ENCODE measurements at regions not wholly inside any gene's neighbourhood (a gene's known extent, or its start where the extent isn't known, plus 50 kb on each side); places are given as distances from the start of the nearest gene placed in this dataset.

- no peak overlapping the region for H3K4me3 ChIP-seq (ENCODE audit: control insufficient read depth, low read depth, low read length)
- TF ChIP-seq CTCF (conservative IDR thresholded peaks at IDR 0.05; ENCODE audit: control insufficient read depth, insufficient read depth, low read depth, low read length) = no peak
- no peak for DNase-seq (ENCODE audit: low read depth)
Measured at GRCh38 chr6:80667006-80667405, 560.5 kb downstream of the BCKDHB start.

- DNase-seq (ENCODE audit: low read depth) = no peak
- TF ChIP-seq CTCF (conservative IDR thresholded peaks at IDR 0.05; ENCODE audit: control insufficient read depth, insufficient read depth, low read depth, low read length) = no peak
- H3K4me3 ChIP-seq (ENCODE audit: control insufficient read depth, low read depth, low read length) = no peak overlapping the region
Measured at GRCh38 chr6:80658926-80659325, 552.5 kb downstream of the BCKDHB start.

GRCh38 chr6:80647156-80647555, 540.7 kb downstream of the BCKDHB start:
- TF ChIP-seq CTCF (conservative IDR thresholded peaks at IDR 0.05; ENCODE audit: control insufficient read depth, insufficient read depth, low read depth, low read length) = no peak
- no peak overlapping the region for H3K4me3 ChIP-seq (ENCODE audit: control insufficient read depth, low read depth, low read length)
- no peak for DNase-seq (ENCODE audit: low read depth)

- TF ChIP-seq CTCF (conservative IDR thresholded peaks at IDR 0.05; ENCODE audit: control insufficient read depth, insufficient read depth, low read depth, low read length) = no peak
- no peak overlapping the region for H3K4me3 ChIP-seq (ENCODE audit: control insufficient read depth, low read depth, low read length)
- DNase-seq (ENCODE audit: low read depth) = no peak
Measured at GRCh38 chr6:80643881-80644280, 537.4 kb downstream of the BCKDHB start.

GRCh38 chr6:80642452-80642851, 536.0 kb downstream of the BCKDHB start:
- peak; percentile 72 for DNase-seq (ENCODE audit: low read depth)
- no peak for TF ChIP-seq CTCF (conservative IDR thresholded peaks at IDR 0.05; ENCODE audit: control insufficient read depth, insufficient read depth, low read depth, low read length)
- H3K4me3 ChIP-seq (ENCODE audit: control insufficient read depth, low read depth, low read length) = no peak overlapping the region

GRCh38 chr6:80641591-80641990, 535.1 kb downstream of the BCKDHB start:
- TF ChIP-seq CTCF (conservative IDR thresholded peaks at IDR 0.05; ENCODE audit: control insufficient read depth, insufficient read depth, low read depth, low read length) = no peak
- no peak overlapping the region for H3K4me3 ChIP-seq (ENCODE audit: control insufficient read depth, low read depth, low read length)
- DNase-seq (ENCODE audit: low read depth) = peak; percentile 23

- no peak overlapping the region for H3K4me3 ChIP-seq (ENCODE audit: control insufficient read depth, low read depth, low read length)
- no peak for DNase-seq (ENCODE audit: low read depth)
- no peak for TF ChIP-seq CTCF (conservative IDR thresholded peaks at IDR 0.05; ENCODE audit: control insufficient read depth, insufficient read depth, low read depth, low read length)
Measured at GRCh38 chr6:80640176-80640575, 533.7 kb downstream of the BCKDHB start.
